ENCODE measurements at regions not wholly inside any gene's neighbourhood (a gene's known extent, or its start where the extent isn't known, plus 50 kb on each side); places are given as distances from the start of the nearest gene placed in this dataset.
"Not testable (repeated sequence)": the region's sequence is repeated elsewhere in the genome, so short reads cannot be mapped to it uniquely, and the experiment has no call there.

DNA sequence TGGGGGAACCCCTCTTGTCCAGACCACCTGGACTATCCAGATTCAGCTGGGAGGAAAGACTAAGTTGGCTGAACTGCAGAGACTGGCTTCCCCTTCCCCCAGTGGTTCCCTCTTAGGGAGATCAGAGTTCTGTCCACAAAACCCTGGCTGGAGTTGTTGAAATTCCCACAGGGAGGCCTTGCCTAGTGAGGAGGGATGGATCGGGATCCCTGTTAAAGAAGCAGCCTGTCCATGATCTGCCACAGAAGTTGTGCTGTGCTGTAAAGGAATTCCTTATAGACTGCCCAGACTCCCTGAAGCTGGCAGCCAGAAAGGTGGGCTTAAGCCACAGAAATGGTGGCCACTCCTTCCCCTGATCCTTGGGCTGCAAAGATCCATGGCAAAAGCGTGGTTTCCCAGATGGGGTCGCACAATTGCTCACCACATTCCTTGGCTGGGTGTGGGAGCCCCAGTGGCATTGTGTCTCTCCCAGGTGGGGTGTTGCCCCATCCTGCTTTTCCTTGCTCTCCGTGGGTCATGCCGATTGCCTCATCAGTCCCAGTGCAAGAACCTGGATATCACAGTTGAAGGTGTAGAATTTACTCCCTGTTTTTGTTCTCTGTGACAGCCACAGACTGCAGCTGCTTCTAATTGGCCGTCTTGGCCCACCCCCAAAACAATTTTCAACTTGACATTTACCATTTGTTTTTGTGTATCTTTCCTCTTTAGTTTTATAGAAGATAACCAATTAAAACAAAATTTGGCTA, 342.4 kb downstream of the FGF10 start:
- ATAC-seq (no peak), DNase-seq (peak in 1 of 2 donors; percentile 14)
- TF ChIP-seq, protein P1, sequence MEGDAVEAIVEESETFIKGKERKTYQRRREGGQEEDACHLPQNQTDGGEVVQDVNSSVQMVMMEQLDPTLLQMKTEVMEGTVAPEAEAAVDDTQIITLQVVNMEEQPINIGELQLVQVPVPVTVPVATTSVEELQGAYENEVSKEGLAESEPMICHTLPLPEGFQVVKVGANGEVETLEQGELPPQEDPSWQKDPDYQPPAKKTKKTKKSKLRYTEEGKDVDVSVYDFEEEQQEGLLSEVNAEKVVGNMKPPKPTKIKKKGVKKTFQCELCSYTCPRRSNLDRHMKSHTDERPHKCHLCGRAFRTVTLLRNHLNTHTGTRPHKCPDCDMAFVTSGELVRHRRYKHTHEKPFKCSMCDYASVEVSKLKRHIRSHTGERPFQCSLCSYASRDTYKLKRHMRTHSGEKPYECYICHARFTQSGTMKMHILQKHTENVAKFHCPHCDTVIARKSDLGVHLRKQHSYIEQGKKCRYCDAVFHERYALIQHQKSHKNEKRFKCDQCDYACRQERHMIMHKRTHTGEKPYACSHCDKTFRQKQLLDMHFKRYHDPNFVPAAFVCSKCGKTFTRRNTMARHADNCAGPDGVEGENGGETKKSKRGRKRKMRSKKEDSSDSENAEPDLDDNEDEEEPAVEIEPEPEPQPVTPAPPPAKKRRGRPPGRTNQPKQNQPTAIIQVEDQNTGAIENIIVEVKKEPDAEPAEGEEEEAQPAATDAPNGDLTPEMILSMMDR (IDR thresholded peaks at IDR 0.05 in 4 of 5, conservative IDR thresholded peaks at IDR 0.05 in 1 of 5) = no peak
- no peak for TF ChIP-seq POLR2A (IDR thresholded peaks at IDR 0.05)
- H3K9me3 ChIP-seq = no peaks in the 10 kb centered on the region
- no peak overlapping the region for H3K4me3 ChIP-seq
- no peaks in the 10 kb centered on the region for H3K27me3 ChIP-seq
- no peaks in the 10 kb centered on the region for H3K4me1 ChIP-seq
- no peak overlapping the region for H3K27ac ChIP-seq
- H3K36me3 ChIP-seq = no peaks in the 10 kb centered on the region
- in situ Hi-C loops (cut with MboI; ENCODE audit: low sequenced_read_pairs in 4 of 4) (no loop called here), intact Hi-C loops (cut with DNase I; ENCODE audit: low total_unique reads) (loop anchor here (10.0 kb wide), 1 partner anchor 272 kb away; no protein-coding TSS in a partner anchor)

DNA sequence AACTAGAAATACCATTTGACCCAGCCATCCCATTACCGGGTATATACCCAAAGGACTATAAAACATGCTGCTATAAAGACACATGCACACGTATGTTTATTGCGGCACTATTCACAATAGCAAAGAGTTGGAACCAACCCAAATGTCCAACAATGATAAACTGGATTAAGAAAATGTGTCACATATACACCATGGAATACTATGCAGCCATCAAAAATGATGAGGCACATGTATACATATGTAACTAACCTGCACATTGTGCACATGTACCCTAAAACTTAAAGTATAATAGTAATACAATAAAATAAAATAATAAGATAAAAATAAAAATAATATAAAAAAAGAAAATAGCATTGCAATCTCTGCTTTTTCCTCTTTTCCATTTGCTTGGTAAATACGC, 344.7 kb downstream of the FGF10 start:
- DNase-seq; in situ Hi-C loops (cut with MboI; ENCODE audit: low sequenced_read_pairs in 4 of 4); H3K4me3 ChIP-seq; H3K4me1 ChIP-seq; H3K9me3 ChIP-seq; H3K27me3 ChIP-seq; H3K27ac ChIP-seq; H3K36me3 ChIP-seq; ATAC-seq: not testable (repeated sequence)
- intact Hi-C loops (cut with DNase I; ENCODE audit: low total_unique reads) = loop anchor here (10.0 kb wide), 1 partner anchor 270 kb away; no protein-coding TSS in a partner anchor

DNA sequence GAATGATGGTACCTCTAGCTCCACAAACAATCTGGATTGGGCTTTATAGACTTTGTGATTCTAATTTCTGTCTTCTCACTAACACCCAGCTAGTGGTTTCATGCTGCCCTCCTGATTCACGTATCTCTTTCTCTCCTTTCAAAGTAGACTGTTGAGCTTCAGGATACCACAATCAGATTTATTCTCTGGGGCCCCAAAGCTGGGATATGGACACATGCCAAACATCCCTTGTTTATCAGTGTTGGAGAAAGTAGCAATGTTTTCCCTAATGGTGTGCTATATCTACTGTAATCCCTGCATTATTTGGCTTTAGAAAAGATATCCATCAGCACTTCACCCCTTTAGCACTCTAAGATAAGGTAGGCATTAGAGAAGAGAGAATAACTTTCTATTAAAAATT, 361.0 kb downstream of the FGF10 start:
- in situ Hi-C loops (cut with MboI; ENCODE audit: low sequenced_read_pairs in 4 of 4) (no loop called here), intact Hi-C loops (cut with DNase I; ENCODE audit: low total_unique reads) (no loop called here)
- ATAC-seq (no peak), DNase-seq (no peak)
- Histone ChIP-seq H3K4me1 (no peaks in the 10 kb centered on the region), H3K4me3 (no peak overlapping the region), H3K27me3 (no peaks in the 10 kb centered on the region), H3K9me3 (no peaks in the 10 kb centered on the region), H3K27ac (no peak overlapping the region), H3K36me3 (no peaks in the 10 kb centered on the region)
- TF ChIP-seq, protein P1 (IDR thresholded peaks at IDR 0.05 in 4 of 5, conservative IDR thresholded peaks at IDR 0.05 in 1 of 5) = no peak
- TF ChIP-seq POLR2A (IDR thresholded peaks at IDR 0.05) = no peak

DNA sequence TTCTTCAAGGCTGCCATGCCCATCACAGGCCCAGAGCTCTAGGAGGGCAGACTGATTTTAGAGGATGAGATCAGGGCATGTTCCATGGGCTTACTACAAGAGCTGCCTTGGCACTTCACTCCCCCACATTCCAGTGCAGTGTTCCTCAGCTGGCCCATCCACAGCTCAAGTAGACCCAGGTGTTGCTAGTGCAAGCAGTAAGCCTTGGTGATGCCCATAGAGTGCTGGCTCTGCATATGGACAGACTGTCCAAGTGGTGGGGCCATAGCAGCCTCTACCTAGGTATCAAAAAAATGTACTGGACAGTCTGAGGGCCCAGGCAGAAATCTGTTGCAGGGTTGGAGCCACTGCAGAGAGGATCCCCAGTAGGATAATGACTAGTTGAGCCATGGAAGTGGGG, 366.6 kb downstream of the FGF10 start:
- Histone ChIP-seq H3K27me3 (no peaks in the 10 kb centered on the region), H3K4me1 (no peaks in the 10 kb centered on the region), H3K9me3 (no peaks in the 10 kb centered on the region), H3K4me3 (no peak overlapping the region), H3K36me3 (no peaks in the 10 kb centered on the region), H3K27ac (no peak overlapping the region)
- in situ Hi-C loops (cut with MboI; ENCODE audit: low sequenced_read_pairs in 4 of 4) (no loop called here), intact Hi-C loops (cut with DNase I; ENCODE audit: low total_unique reads) (no loop called here)
- no peak for TF ChIP-seq POLR2A (IDR thresholded peaks at IDR 0.05)
- TF ChIP-seq, protein P1 (IDR thresholded peaks at IDR 0.05 in 4 of 5, conservative IDR thresholded peaks at IDR 0.05 in 1 of 5) = no peak
- ATAC-seq (no peak), DNase-seq (no peak)

DNA sequence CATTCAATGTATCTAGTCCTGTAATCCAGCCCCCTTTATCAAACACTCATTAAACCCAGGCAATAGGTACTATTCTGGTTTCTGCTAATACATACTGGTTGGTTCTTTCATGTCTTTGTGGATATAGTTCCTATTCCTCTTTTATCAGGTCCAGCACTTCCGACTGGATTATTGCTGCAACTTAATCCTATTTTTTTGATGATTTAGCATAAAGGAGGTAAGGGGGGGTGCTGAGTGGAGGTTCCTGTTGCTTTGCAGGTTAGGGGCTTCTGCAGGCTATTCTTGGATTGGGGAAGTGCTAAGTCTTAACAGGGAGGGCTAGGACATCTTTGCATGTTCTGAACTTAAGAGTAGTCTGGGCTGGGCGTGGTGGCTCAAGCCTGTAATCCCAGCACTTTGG, 377.7 kb downstream of the FGF10 start:
- Histone ChIP-seq H3K4me1 (no peaks in the 10 kb centered on the region), H3K9me3 (no peaks in the 10 kb centered on the region), H3K4me3 (no peak overlapping the region), H3K27ac (no peak overlapping the region), H3K27me3 (no peaks in the 10 kb centered on the region), H3K36me3 (no peaks in the 10 kb centered on the region)
- intact Hi-C loops (cut with DNase I; ENCODE audit: low total_unique reads) (no loop called here), in situ Hi-C loops (cut with MboI; ENCODE audit: low sequenced_read_pairs in 4 of 4) (no loop called here)
- TF ChIP-seq, protein P1 (IDR thresholded peaks at IDR 0.05 in 4 of 5, conservative IDR thresholded peaks at IDR 0.05 in 1 of 5) = no peak
- TF ChIP-seq POLR2A (IDR thresholded peaks at IDR 0.05) = no peak
- ATAC-seq = no peak
- no peak for DNase-seq

All from gastrocnemius medialis (tissue), 4 donors.